Neural cell (in vitro differentiated cells): ENCODE measurements at regions not wholly inside any gene's neighbourhood (a gene's known extent, or its start where the extent isn't known, plus 50 kb on each side); places are given as distances from the start of the nearest gene placed in this dataset.

Source experiments
- EP300 ChIP-seq: fragments of 450-650 bp; conservative IDR thresholded peaks from 2 replicates; pipeline ENCODE4 v1.6.1; 2014; ENCODE audit warnings: antibody characterized with exemption, mild to moderate bottlenecking, moderate library complexity; ENCODE audit not compliant: poor library complexity, severe bottlenecking
- EZH2 ChIP-seq: fragments of 200-600, 300-800 bp; shearing (Covaris generic), sonication (generic); IDR thresholded peaks from 2 replicates; pipeline ENCODE4 v1.6.1; 2014; ENCODE audit warnings: antibody characterized with exemption, low read length, borderline replicate concordance, mild to moderate bottlenecking; ENCODE audit not compliant: insufficient read depth, poor library complexity, severe bottlenecking
- TF ChIP-seq, protein P1 (sequence below): fragments of 450-650 bp; IDR thresholded peaks from 2 replicates; pipeline ENCODE4 v1.5.1; 2014; ENCODE audit warnings: antibody characterized with exemption, mild to moderate bottlenecking, moderate library complexity; ENCODE audit not compliant: poor library complexity, severe bottlenecking

DNA sequence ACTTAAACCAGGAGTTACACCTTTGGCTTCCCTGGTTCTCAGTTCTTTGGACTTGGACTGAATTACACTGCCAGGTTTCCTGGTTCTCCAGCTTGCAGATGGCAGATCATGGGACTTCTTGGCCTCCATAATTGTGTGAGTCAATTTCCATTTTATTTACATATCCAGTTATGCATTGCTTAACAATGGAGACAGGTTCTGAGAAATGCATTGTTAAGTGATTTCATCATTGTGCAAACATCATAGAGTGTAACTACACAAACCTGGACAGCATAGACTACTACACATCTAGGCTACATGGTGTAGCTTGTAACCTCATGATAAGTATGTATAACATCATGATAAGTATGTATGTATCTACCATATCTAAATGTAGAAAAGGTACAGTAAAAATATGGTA is 276.1 kb upstream of the BTG1 start:
- TF ChIP-seq EP300: no peak
- no peak for TF ChIP-seq EZH2
- TF ChIP-seq, protein P1, sequence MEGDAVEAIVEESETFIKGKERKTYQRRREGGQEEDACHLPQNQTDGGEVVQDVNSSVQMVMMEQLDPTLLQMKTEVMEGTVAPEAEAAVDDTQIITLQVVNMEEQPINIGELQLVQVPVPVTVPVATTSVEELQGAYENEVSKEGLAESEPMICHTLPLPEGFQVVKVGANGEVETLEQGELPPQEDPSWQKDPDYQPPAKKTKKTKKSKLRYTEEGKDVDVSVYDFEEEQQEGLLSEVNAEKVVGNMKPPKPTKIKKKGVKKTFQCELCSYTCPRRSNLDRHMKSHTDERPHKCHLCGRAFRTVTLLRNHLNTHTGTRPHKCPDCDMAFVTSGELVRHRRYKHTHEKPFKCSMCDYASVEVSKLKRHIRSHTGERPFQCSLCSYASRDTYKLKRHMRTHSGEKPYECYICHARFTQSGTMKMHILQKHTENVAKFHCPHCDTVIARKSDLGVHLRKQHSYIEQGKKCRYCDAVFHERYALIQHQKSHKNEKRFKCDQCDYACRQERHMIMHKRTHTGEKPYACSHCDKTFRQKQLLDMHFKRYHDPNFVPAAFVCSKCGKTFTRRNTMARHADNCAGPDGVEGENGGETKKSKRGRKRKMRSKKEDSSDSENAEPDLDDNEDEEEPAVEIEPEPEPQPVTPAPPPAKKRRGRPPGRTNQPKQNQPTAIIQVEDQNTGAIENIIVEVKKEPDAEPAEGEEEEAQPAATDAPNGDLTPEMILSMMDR: no peak
